ENCODE measurements at regions not wholly inside any gene's neighbourhood (a gene's known extent, or its start where the extent isn't known, plus 50 kb on each side); places are given as distances from the start of the nearest gene placed in this dataset.
A peak's percentile ranks its signal among the peaks of the same experiment; 100 is the strongest.

DNA sequence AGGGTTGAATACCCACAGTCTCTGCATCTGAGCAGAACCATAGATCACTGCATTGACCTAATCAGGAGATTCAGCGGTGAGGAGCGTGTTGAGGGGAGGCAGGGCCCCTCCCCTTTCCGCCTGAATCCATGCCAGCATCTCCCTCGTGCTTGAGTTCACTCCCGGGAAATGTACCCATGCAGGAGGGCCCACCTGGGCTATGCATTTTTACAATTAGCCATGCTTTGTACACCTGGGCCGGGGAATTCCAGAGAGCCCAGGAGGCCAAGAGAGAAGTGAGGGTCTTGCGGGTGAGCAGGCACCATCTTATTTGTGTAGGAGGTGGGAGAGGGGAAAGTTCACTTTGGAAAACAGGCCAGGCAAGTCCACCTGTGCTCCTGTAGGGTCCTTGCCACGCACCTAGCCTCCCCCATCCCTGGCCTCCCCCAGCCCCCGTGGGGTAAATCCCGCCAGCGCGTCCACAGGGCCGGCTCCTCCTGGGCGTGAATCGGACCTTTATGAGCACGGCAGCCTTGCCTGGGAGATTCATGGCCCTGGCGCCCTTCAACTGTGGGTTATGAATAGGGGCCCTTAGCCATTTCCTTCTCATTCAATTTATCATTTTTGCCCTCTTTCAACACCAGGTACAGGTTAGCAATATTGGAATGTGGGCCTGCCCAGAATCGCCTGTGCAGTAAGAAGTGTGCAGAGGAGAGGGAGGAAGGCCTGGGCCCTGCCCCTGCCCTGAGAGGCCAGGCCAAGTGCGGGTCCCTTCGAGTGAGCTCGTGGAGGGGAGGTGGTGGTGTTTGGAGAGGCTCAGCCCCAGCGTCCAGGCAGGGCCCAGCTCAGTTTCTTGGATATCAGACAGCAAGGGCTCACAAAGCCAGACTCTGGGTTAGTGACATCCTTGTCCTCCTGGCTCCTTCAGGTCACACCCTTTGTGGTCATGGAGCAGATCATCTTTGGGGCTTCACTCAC lies 84.4 kb upstream of the ACTRT2 start:
- Mint-ChIP-seq H3K4me3 (no peak overlapping the region), H3K27ac (no peak overlapping the region), H3K36me3 (no peaks in the 10 kb centered on the region), H3K27me3 (ENCODE audit: low read depth in 2 of 2) (peaks cover 4 to 7% of the 10 kb centered on the region in 2 donors), H3K9me3 (peaks cover 2 to 3% of the 10 kb centered on the region in 2 donors), H3K4me1 (no peaks in the 10 kb centered on the region)
- H3K36me3 ChIP-seq (ENCODE audit: control insufficient read depth, insufficient read depth, low read length) = no peaks in the 10 kb centered on the region
- H3K4me3 ChIP-seq (ENCODE audit: low read length) = no peak overlapping the region
- H3K4me1 ChIP-seq (ENCODE audit: control insufficient read depth, insufficient read depth, low read length) = no peaks in the 10 kb centered on the region
- no peak overlapping the region for H3K27ac ChIP-seq (ENCODE audit: low read length)
- DNase-seq (no peak), ATAC-seq (no peak)
- TF ChIP-seq, protein P1, sequence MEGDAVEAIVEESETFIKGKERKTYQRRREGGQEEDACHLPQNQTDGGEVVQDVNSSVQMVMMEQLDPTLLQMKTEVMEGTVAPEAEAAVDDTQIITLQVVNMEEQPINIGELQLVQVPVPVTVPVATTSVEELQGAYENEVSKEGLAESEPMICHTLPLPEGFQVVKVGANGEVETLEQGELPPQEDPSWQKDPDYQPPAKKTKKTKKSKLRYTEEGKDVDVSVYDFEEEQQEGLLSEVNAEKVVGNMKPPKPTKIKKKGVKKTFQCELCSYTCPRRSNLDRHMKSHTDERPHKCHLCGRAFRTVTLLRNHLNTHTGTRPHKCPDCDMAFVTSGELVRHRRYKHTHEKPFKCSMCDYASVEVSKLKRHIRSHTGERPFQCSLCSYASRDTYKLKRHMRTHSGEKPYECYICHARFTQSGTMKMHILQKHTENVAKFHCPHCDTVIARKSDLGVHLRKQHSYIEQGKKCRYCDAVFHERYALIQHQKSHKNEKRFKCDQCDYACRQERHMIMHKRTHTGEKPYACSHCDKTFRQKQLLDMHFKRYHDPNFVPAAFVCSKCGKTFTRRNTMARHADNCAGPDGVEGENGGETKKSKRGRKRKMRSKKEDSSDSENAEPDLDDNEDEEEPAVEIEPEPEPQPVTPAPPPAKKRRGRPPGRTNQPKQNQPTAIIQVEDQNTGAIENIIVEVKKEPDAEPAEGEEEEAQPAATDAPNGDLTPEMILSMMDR (IDR thresholded peaks at IDR 0.05) = no peak
- intact Hi-C loops (cut with micrococcal nuclease) = no loop called here
- WGBS (ENCODE audit: insufficient coverage) = 91% methylated on average over 22 of the region's 22 CpGs
- H3K27me3 ChIP-seq (ENCODE audit: control insufficient read depth, insufficient read depth, low read length) = no peaks in the 10 kb centered on the region
- H3K9me3 ChIP-seq (ENCODE audit: control insufficient read depth, insufficient read depth, low read length) = peaks cover 4% of the 10 kb centered on the region

- H3K9me3 ChIP-seq (ENCODE audit: control insufficient read depth, insufficient read depth, low read length) = peaks cover 4% of the 10 kb centered on the region
- H3K36me3 Mint-ChIP-seq = no peaks in the 10 kb centered on the region
- H3K4me3 Mint-ChIP-seq = no peak overlapping the region
- H3K27me3 Mint-ChIP-seq (ENCODE audit: low read depth in 2 of 2) = peaks cover 4 to 7% of the 10 kb centered on the region in 2 donors
- H3K9me3 Mint-ChIP-seq = peaks cover 2 to 3% of the 10 kb centered on the region in 2 donors
- H3K36me3 ChIP-seq (ENCODE audit: control insufficient read depth, insufficient read depth, low read length) = no peaks in the 10 kb centered on the region
- no peaks in the 10 kb centered on the region for H3K27me3 ChIP-seq (ENCODE audit: control insufficient read depth, insufficient read depth, low read length)
- H3K27ac Mint-ChIP-seq = no peak overlapping the region
- DNase-seq = no peak
- 71% methylated on average over 1 of the region's 1 CpG for WGBS (ENCODE audit: insufficient coverage)
- no peak overlapping the region for H3K27ac ChIP-seq (ENCODE audit: low read length)
- intact Hi-C loops (cut with micrococcal nuclease) = no loop called here
- TF ChIP-seq, protein P1 (IDR thresholded peaks at IDR 0.05) = no peak
- no peaks in the 10 kb centered on the region for H3K4me1 Mint-ChIP-seq
- H3K4me1 ChIP-seq (ENCODE audit: control insufficient read depth, insufficient read depth, low read length) = no peaks in the 10 kb centered on the region
- peak in 1 of 3 donors; percentile 5 for ATAC-seq
- H3K4me3 ChIP-seq (ENCODE audit: low read length) = no peak overlapping the region
These were observed 83.5 kb upstream of the ACTRT2 start for GRCh38 chr1:2937805-2938204.

DNA sequence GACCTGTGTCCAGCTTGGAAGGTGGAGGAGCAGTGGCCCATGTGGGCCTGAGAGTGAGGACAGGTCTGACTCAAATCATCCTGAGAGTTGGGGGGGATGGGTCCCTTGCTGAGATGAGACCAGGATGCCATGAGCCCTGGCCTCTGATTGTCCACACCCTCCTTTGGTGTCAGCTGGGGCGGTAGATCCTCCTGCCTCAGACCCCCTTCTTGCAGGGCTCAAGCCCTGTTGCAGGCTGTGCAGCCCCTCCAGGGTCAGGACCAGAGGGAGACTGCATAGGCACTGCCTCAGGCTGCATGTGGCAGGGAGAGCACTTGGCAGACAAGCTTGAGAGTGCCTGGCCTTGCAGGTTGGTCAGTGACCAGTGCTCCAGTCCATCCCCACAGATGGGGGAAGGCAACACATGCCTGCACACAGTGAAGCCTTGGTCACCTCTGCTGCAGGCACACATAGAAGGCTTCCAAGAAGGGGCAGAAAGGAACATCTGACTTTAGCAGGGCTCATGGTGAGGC lies 82.2 kb upstream of the ACTRT2 start:
- Histone ChIP-seq H3K27ac (ENCODE audit: low read length) (no peak overlapping the region), H3K9me3 (ENCODE audit: control insufficient read depth, insufficient read depth, low read length) (peaks cover 4% of the 10 kb centered on the region), H3K4me3 (ENCODE audit: low read length) (no peak overlapping the region), H3K4me1 (ENCODE audit: control insufficient read depth, insufficient read depth, low read length) (no peaks in the 10 kb centered on the region), H3K27me3 (ENCODE audit: control insufficient read depth, insufficient read depth, low read length) (no peaks in the 10 kb centered on the region), H3K36me3 (ENCODE audit: control insufficient read depth, insufficient read depth, low read length) (no peaks in the 10 kb centered on the region)
- DNase-seq (no peak), ATAC-seq (no peak)
- intact Hi-C loops (cut with micrococcal nuclease) = no loop called here
- Mint-ChIP-seq H3K4me3 (no peak overlapping the region), H3K4me1 (no peaks in the 10 kb centered on the region), H3K9me3 (peaks cover 2 to 3% of the 10 kb centered on the region in 2 donors), H3K27ac (no peak overlapping the region), H3K36me3 (no peaks in the 10 kb centered on the region), H3K27me3 (ENCODE audit: low read depth in 2 of 2) (peaks cover 4 to 7% of the 10 kb centered on the region in 2 donors)
- 93% methylated on average over 1 of the region's 1 CpG for WGBS (ENCODE audit: insufficient coverage)
- TF ChIP-seq, protein P1 (IDR thresholded peaks at IDR 0.05) = no peak

Measured in natural killer cell (primary cell).